Fibroblast of peridontal ligament (primary cell): ENCODE measurements at regions not wholly inside any gene's neighbourhood (a gene's known extent, or its start where the extent isn't known, plus 50 kb on each side); places are given as distances from the start of the nearest gene placed in this dataset.
"Not testable (repeated sequence)": the region's sequence is repeated elsewhere in the genome, so short reads cannot be mapped to it uniquely, and the experiment has no call there.

Experiments
- DNase-seq: peaks from one replicate; pipeline ENCODE4 v3.0.0-alpha.2; 2010; ENCODE audit errors: extremely low read depth

DNA sequence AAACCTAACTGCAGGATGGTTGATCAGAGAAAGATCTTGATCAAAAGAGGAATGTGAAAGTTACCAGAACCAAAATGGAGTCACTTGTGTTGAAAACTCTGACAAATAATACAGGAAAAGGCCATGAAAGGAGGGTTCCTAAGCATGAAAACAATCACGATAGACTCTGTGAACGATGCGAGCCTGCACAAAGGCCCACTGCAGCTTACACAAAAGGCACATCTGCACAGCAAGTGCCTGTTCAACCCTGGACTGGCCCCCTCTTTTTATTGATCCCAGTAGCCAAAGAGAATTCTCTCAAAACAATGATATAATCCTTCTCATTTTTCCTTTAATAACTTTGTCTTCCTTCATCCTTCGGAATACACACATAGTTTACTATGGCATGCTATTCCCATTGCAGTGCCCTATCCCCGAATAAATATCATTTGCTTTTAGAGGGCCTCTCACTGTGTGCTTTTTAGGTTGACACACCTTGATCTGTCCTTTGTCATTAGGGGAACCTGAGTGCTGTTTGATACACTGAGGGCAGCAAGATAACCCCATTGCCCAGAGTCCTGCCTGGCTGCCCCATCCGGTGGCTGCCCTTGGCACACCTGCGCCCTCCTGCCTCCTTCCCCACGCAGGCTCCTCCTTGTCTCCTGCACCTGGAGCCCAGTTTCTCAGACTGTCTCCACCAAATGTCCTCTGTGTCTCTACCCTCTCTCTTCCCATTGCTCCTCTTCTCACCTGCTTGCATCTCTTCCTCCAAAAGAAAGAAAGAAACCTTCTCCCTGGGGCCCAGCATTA is 98.3 kb upstream of the FRMD1 start:
- no peak for DNase-seq

DNA sequence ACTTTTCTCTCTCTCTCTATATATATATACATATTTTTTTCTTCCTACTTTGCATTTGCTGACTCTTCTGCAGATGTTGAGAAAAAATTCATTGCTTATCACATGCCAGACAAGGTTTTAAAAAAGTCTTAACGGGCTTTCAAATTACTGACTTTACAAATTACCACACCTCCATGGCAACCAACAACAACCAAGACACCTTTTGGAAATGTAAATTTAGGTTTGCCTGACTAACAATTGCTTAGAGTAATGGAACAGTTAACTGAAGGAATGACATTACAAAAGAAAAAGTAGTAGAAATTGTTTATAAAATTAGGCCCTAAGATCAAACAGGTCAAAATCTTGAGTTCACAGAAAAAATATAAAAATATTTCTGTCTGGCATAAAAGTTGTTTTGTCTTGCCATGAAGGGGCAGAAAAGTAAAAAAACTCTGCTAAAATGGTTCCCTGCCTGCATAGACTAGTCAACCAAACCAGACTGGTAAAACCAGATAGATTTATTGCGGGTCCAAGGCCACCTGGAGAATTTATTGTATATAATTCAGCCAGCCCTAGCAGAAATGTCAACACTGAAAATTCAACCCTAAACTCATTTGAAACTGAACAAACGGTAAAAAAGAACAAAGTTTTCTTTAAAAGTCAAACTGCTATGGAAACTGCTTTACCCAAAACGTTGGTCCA is 92.8 kb upstream of the FRMD1 start:
- DNase-seq: no peak

DNA sequence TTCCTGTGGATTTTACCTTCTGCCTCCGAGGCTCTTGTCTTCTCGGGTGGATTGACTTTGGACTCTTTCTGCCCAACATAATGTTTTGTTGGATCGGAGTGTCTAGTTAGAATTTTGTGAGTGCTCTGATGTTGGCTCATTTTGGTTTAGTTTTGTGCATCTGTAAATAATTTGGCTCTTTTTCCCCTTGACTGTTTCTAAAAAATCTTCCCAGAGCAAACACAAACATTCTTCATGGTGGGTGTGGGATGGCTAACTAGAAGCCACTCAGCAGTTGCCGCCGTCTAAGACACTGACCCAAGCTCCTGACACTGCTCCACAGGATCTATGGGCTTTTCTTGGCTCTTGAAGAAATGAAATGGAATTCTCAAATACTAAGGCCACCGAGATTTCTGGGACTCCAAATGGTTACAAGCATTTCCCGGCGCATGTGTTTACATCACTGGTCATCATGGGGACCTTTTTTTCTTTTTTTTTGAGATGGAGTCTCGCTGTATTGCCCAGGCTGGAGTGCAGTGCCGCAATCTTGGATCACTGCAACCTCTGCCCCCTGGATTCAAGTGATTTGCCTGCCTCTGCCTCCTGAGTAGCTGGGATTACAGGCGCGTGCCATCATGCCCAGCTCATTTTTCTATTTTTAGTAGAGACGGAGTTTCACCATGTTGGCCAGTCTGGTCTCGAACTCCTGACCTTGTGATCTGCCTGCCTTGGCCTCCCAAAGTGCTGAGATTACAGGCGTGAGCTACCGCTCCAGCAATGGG is 92.0 kb upstream of the FRMD1 start:
- no peak for DNase-seq

DNA sequence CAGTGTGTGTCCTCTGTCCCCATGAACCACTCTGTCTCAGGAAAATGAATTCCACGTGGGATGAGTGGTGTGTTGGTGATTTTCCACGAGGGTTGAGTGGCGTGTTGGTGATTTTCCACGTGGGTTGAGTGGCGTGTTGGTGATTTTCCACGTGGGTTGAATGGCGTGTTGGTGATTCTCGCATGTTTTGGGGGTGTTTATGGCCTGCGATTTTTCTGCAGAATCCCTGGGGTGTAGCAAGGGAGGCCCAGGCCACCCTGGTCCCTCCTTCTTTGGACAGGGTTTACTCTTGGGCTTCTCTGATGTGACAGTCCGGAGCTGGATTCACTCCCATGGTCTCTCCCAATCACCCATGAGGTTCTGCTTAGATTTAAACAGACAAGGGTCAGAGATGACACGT is 90.6 kb upstream of the FRMD1 start:
- no peak for DNase-seq

DNA sequence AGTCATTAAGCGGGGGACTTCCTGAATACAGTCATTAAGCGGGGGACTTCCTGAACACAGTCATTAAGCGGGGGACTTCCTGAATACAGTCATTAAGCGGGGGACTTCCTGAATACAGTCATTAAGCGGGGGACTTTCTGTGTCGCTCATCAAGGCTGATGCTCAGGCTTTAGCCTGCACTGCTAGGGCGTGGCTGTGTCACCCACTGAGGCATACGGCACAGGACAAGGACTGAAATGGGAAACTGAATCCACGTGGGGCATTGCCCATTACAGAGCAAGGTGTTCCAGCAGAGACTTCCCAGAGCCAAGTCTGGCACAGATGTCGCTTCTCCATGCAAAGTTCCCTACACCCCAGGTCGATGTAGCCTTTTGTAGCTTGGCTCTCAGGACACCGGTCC is 89.9 kb upstream of the FRMD1 start:
- not testable (repeated sequence) for DNase-seq

DNA sequence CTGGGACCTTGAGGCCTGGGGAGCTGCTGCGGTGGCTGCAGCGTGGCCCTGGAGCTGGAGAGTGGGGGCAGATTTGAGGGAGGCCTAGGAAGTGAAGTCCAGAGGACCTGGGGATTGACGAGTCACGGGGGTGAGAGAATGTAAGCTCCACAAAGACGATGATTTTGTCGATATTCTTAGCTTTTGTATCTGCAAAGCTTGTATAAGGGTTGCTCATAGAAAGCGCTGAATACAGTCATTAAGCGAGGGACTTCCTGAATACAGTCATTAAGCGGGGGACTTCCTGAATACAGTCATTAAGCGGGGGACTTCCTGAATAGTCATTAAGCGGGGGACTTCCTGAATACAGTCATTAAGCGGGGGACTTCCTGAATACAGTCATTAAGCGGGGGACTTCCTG is 89.3 kb upstream of the FRMD1 start:
- not testable (repeated sequence) for DNase-seq

DNA sequence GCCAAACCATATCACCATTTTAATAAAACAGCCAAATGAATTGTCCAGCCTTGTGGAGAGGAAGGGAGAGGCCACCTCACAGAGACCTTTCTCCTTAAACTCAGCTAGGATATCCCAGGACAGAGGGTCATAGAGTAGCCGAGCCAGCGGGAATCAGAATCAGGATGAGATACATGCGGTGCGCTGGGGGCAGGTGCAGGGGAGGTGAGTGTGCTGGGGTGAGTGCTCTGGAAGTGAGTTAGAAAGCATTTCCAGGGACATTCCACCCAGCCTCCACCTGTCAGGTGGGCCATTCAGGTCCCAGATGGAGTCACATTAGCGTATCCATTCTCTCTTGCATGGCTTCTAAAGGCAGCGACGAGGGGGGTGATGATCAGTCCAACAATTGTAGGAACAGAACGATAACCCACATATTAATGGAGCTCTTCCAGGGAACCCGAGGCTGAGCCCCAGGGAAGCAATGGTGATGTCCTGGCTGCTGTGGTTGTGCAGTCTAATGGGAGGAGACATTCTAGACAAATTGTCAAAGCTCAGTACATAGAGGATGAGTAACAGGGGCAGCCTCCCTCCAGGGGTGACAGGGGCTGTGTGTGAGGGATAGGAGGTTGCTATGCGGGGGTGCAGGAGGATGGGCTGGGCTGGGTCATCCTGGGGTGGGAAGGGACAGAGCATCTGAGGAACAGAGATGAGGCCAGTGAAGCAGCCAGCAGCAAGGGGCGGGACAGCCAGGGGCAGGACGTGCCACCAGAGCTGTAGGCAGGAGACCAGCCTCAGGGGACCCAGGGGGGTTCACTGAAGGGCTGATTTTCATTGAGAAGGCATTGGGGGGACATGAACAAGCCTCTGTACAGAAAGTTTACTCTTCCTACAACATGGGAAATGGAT is 88.7 kb upstream of the FRMD1 start:
- no peak for DNase-seq

DNA sequence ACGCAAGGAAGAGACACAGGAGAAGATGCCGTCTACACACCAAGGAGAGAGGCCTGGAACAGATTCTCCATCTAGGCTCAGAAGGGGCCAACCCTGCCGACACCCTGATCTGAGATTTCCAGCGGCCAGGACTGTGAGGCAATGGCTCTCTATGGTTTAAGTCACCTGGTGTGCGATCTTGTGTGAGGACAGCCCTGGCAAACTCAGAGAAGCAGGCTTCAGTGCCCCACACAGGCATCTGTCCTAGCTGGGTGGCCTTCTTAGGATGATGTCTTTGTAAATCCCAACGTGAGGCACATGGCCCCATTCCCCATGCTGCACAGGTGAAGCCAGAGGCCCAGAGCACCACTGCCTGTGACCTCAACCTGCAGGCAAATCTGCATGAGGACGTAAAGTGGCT is 87.6 kb upstream of the FRMD1 start:
- no peak for DNase-seq

DNA sequence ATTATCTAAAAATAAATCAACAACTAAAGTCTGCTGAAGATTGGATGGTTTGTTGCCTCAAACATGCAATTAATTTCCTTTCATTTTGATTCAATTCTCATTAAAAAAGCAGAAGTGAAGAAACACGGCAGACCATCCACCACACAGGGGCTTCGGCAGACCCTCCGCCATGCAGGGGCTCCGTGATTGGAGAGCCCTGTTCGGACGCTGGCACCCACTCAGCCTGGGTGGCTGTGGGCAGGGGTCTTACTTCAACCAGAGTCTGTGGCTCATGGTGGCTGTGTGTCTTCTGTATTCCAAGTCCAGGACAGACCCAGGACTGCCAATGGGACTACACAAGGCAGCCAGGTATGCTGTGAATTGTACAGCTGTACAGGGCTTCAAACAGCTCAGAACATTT is 86.9 kb upstream of the FRMD1 start:
- no peak for DNase-seq

DNA sequence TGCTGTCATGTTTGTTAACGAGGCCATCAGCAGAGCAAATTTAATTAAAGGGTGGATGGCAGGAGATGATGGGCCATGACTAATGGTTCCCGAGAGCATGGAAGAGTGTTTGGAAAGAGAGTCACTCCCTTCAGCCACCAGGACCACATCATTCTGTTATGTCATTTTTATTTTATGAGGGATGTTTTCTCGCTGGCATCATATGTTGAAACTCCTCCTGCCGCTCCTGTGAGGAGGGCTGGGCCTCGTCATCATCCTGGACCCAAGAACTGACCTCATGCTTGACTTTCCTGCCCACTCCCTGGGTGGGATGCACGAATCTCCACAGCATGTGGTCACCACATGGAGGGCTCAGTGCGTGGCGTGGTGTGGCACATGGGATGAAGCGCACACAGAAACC is 86.4 kb upstream of the FRMD1 start:
- no peak for DNase-seq

DNA sequence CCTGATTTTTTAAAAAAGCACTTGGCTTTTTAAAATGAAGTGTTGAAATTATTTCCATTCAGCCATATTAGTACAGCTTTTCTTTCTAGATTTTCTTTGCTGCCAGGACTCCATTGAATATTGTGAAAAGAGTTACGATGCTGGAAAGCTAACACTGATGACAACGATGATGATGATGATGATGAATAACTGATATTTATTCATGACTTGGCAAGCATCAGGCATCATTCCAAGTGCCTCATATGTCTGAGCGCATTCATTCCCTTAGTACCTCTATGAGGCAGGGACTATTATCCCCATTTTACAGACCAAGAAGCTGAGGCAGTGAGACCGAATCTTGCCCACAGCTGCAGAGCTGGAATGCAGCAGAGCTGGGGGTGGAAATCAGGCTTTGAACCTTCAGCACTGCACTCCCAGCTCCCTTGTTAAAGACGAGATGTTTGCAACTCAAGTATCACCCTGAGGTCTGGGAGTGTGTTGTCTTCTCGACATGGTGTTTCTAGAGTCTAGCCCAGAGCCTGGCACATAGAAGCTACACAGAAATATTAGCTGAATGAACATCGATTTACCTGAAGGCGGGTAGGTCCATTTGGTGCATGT is 85.5 kb upstream of the FRMD1 start:
- no peak for DNase-seq

DNA sequence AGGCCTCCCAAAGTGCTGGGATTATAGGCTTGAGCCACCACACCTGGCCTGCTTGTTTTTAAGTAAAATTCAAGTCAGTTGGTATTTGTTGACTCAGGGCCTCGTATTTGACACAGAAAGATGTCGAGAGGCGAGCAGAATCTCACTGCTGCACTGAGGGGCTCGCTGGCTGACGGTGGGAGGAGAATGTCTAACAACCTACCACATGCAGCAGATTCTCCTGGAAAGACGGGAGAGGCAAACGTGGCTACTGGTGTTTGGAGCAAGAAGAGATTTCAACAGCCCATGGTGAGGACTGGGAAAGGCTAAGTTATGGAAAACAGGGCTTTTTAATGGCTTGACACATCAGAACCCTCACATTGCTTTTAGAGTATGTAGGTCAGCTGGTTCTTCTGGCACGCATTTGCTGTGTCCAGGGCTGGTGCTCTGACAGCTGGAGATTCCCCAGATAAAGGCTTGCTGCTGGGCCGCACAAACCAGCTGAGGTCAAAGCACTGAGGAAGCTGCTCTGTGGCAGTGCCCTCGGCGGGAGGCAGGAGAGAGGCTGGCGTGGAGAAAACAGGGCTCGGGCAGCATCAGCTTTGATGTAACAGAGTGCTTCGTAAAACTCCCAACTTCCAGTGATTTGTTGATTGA is 84.2 kb upstream of the FRMD1 start:
- no peak for DNase-seq

DNA sequence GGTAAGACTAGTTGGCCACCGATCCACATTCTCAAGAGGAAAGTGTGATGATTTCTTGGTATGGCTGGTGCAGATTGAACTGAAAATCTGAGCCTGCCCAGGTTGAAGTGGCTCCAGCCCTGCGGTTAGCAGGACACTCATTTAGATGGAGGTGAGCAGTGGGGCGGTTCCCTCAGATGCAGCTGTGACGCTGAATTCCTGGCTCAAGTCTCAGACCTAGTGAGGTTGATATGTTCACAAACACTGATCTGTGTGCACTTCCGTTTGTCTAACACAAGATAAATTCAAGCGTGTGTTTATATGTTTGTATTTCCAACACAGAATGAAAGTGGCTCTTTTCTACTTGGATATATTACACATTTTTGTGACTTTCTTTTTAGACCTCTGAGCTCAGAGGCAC is 83.4 kb upstream of the FRMD1 start:
- DNase-seq: no peak

DNA sequence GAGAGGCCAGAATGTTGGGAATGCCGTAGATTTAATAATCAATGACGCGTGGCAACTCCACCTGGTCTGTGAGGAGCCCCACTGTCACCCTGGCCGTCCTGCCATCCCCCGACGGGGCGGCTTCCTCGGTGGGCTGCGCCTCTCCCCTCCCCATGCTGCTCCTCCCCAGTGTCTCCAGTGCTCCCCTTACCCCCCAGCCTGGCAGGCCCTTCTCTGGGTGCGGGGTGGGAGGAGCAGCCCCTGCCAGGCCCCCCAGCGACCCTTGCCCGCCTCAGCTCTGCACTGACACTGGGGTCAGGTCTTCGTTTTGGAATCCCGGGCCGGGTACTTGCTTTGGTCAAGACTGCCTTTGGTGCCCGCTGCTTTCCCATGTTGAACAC is 82.3 kb upstream of the FRMD1 start:
- DNase-seq: no peak

DNA sequence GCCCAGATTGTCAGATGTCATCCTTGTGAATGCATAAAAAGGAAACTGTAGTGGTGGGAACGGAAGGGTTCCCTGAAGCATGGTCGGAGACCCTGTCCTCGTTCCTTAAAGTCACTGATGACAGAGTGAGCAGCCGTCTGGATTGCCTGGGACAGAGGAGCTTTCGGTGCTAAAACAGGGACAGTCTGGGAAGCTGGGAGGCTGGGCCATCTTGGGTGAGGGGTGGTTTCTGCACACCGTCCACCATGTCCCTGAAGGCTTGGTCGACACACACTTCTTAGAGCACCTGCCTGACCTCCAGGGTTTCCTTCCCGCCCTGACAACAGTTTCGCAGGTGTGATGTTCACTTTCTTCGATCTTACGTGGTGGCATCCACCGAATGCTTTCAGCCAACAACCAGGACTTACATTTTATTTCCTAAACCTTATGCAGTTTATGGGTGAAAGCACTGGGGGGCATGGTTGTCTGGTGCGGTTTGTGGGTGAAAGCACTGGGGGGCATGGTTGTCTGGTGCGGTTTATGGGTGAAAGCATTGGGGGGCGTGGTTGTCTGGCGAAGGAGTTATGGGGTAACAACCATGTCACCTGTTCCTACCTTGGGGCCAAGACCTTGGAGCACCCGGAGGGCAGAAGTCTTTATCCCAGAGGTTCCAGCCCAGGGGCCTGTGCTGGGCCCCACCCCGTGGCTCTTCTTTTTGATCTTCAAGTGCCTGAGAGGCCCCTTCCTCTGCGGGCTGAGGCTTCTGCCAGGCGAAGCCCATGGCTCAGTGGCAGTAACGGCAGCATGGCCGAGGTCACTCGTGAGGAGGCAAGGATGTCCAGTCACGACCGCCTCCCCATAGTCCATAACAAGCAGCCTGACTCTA is 81.7 kb upstream of the FRMD1 start:
- DNase-seq: no peak

DNA sequence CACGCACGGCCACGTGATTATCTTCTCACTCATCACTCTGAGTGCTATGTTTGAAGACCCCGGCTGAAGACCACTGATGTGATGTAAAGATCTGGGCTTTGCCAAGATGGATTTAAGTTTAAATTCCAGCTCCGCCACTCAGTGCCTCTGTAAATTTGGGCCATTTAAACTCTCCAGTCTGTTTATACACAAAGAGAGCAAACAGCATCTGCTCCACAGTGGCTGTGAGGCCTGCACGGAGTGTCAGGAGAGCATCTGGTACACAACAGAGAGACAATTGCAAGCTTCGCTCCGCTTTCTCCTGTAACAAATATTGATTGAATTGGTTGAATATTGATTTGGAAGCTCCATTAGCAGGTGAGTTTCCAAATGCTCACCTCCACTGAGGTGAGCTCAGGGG is 80.5 kb upstream of the FRMD1 start:
- DNase-seq: no peak

DNA sequence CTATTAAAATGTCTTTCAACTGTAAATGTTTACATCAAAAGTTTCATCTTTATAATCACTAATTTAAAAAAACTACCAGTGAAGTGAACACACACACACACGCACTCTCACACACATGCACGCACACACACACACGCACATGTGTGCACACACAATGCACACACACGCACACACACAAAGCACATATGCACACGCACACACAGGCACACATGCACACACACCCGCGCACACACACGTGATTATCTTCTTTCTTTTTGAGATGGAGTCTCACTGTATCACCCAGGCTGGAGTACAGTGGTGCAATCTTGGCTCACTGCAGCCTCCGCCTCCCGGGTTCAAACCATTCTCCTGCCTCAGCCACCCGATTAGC is 80.0 kb upstream of the FRMD1 start:
- no peak for DNase-seq

DNA sequence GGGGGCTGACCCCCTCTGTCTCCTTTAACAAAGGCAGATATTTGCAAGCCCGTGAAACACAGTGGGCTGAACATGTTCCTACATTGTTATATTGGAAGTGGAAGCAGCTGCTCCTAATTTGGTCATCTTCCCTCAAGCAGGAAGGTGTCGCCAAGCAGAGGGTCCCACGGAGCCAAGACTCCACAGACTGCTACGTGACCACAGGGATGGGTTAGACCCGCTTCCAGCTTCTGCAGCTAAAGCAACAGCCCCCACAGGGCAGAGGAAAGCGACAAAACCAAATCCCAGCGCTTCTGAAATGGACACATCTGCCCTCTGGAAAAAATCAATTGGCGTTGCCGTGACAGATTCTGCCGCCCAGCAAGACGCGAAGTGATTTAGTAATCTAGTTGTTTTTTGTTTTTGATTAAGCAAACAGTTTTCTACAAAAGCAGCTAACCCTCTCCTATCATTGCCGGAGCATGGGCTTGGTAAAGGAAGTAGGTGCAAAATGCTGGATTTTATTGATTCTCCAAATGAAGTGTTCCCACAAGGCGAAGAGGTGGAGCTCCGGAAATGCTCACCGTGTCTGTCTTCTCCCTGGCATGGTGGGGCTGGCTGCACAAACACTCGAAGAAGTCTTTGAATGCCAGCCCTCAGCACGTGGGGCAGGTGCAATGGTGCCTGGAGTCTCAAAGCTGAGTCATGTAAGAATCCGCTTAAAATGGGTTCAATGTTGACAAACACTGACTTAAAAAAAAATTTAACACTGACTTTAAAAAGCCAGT is 79.4 kb upstream of the FRMD1 start:
- no peak for DNase-seq
